Chondrocyte (in vitro differentiated cells): ENCODE measurements at regions not wholly inside any gene's neighbourhood (a gene's known extent, or its start where the extent isn't known, plus 50 kb on each side); places are given as distances from the start of the nearest gene placed in this dataset.
"Not testable (repeated sequence)": the region's sequence is repeated elsewhere in the genome, so short reads cannot be mapped to it uniquely, and the experiment has no call there.

Source experiments
- DNase-seq: peaks from one replicate; pipeline ENCODE4 v3.0.0; 2021; ENCODE audit warnings: mixed read lengths, low spot score
- H3K27ac Mint-ChIP-seq: one replicate; pipeline ENCODE4 v1.8.0; 2021; ENCODE audit warnings: mild to moderate bottlenecking, moderate library complexity, mixed read lengths; ENCODE audit not compliant: unreplicated experiment
- H3K27me3 Mint-ChIP-seq: 2 replicates; pipeline ENCODE4 v1.8.0; 2021; ENCODE audit warnings: low read depth, mixed read lengths
- H3K36me3 Mint-ChIP-seq: 2 replicates; pipeline ENCODE4 v1.8.0; 2021; ENCODE audit warnings: low read depth, mixed read lengths
- H3K4me1 Mint-ChIP-seq: 2 replicates; pipeline ENCODE4 v1.8.0; 2021; ENCODE audit warnings: low read depth, mild to moderate bottlenecking, mixed read lengths
- H3K4me3 Mint-ChIP-seq: one replicate; pipeline ENCODE4 v1.8.0; 2021; ENCODE audit warnings: mild to moderate bottlenecking, moderate library complexity, mixed read lengths; ENCODE audit not compliant: unreplicated experiment
- H3K9me3 Mint-ChIP-seq: 2 replicates; pipeline ENCODE4 v1.8.0; 2021; ENCODE audit warnings: low read depth, mixed read lengths
- CTCF ChIP-seq: fragments of 200-600 bp; sonication (generic); IDR thresholded peaks from 2 replicates; pipeline ENCODE4 v1.5.0; 2021; ENCODE audit warnings: antibody characterized with exemption, mild to moderate bottlenecking, moderate library complexity

DNA sequence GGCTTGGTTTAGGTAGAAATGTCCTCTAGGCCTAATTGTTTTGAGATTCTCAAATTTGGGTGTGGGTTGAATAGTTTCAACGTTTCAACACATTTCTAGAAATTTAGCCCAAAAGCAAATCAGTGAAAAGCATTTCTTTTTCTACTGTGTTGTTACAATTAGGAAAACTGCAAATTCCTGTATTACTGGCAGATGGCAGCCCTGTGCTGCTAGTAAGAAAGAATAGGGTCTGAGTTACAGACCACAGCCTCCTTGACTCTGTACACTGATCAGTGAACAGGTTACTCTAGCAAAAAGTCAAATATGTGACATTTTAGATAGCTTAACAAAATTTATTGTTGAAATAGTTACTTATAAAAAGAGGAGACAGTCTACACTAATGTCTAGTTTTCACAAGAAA, 703.0 kb downstream of the JRKL start:
- no peak for DNase-seq
- Mint-ChIP-seq H3K9me3 (no peaks in the 10 kb centered on the region), H3K27ac (no peak overlapping the region)

GRCh38 chr11:97102180-97102579, 712.4 kb downstream of the JRKL start:
- DNase-seq, H3K9me3 Mint-ChIP-seq, H3K27me3 Mint-ChIP-seq, H3K36me3 Mint-ChIP-seq, H3K27ac Mint-ChIP-seq, H3K4me1 Mint-ChIP-seq, H3K4me3 Mint-ChIP-seq: not testable (repeated sequence)

More for the DNA sequence above, 703.0 kb downstream of the JRKL start:
- Mint-ChIP-seq H3K4me1 (no peaks in the 10 kb centered on the region), H3K27me3 (peaks cover 16% of the 10 kb centered on the region), H3K4me3 (no peak overlapping the region), H3K36me3 (no peaks in the 10 kb centered on the region)
- peak; percentile 60 for TF ChIP-seq CTCF

DNA sequence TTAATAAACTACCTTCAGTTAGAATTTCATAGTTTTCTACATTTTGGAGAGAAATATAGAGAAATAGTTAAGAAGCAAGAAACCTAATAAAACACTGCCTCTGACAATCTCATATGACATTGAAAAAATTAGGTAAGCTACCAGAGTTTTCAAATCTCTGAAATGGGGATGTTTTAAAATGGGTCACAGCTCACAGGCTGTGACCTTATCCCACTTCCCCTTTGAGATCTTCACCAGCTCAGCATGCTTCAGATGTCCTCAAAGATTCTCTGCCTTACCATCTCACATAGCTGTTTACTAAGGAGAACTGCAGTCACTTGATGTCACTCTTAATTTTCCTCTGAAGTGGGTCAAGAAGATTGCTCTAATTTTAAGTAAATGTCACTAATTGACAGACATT, 717.8 kb downstream of the JRKL start:
- no peak overlapping the region for H3K4me3 Mint-ChIP-seq
- H3K36me3 Mint-ChIP-seq: no peaks in the 10 kb centered on the region
- no peaks in the 10 kb centered on the region for H3K4me1 Mint-ChIP-seq
- no peak for TF ChIP-seq CTCF
- H3K27me3 Mint-ChIP-seq: peaks cover 6% of the 10 kb centered on the region
- H3K9me3 Mint-ChIP-seq: no peaks in the 10 kb centered on the region
- no peak for DNase-seq
- no peak overlapping the region for H3K27ac Mint-ChIP-seq

DNA sequence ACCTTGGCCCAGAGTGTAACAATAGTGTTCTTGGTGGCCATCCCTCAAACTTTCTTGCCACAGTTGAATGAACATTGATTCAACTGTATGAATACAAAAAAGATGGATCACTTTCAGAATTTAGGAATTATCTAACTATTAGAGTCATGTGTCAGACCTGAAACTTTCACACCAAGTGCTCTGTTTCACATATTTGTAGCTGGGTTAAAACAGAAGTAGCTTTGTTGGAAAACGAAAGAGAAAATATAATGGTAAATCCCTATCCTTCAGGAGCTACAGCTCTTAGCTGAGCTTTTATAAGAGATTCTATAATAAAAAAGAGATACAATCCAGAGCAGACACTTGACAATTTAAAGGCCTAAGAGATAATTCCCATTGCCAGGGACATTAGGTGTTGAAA, 719.3 kb downstream of the JRKL start:
- no peak overlapping the region for H3K4me3 Mint-ChIP-seq
- H3K36me3 Mint-ChIP-seq: no peaks in the 10 kb centered on the region
- TF ChIP-seq CTCF: no peak
- H3K4me1 Mint-ChIP-seq: no peaks in the 10 kb centered on the region
- no peaks in the 10 kb centered on the region for H3K9me3 Mint-ChIP-seq
- peaks cover 6% of the 10 kb centered on the region for H3K27me3 Mint-ChIP-seq
- no peak for DNase-seq
- no peak overlapping the region for H3K27ac Mint-ChIP-seq

DNA sequence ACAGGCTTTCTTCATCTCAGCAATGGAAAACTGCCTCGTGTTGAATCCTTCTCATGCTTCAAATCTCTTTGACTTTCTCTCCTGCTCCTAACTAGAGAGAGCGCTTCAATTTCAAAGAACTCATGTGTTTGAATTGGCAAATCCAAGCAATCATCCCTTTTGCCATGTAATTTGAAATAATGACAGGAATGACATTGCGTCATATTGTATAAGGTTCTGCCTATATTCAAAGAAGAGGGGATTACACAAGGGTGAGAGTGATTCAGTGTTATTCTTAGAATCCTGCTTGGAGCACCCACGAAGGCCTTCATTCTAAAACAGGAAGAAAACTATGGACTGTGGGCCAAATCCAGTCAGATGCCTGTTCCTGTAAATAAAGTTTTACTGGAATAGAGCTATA, 720.6 kb downstream of the JRKL start:
- TF ChIP-seq CTCF: no peak
- Mint-ChIP-seq H3K4me3 (no peak overlapping the region), H3K27me3 (peaks cover 6% of the 10 kb centered on the region), H3K36me3 (no peaks in the 10 kb centered on the region), H3K4me1 (no peaks in the 10 kb centered on the region), H3K27ac (no peak overlapping the region), H3K9me3 (no peaks in the 10 kb centered on the region)
- DNase-seq: no peak

DNA sequence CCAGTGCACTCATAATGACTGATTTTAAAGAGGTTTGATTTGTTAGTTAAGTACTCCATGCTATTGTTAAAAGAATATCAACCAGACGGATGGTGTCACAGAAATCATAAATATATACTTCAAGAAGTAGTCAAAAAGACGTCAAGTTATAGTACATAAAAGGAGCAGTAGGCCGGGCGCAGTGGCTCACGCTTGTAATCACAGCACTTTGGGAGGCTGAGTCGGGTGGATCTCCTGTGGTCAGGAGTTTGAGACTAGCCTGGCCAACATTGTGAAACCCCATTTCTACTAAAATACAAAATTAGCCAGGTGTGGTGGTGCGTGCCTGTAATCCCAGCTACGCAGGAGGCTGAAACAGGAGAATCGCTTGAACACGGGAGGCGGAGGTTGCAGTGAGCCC, 721.7 kb downstream of the JRKL start:
- no peak for DNase-seq
- peaks cover 6% of the 10 kb centered on the region for H3K27me3 Mint-ChIP-seq
- H3K36me3 Mint-ChIP-seq: no peaks in the 10 kb centered on the region
- no peak overlapping the region for H3K4me3 Mint-ChIP-seq
- no peaks in the 10 kb centered on the region for H3K9me3 Mint-ChIP-seq
- no peak overlapping the region for H3K27ac Mint-ChIP-seq
- TF ChIP-seq CTCF: no peak
- no peaks in the 10 kb centered on the region for H3K4me1 Mint-ChIP-seq
